ENCODE measurements at regions not wholly inside any gene's neighbourhood (a gene's known extent, or its start where the extent isn't known, plus 50 kb on each side); places are given as distances from the start of the nearest gene placed in this dataset.

DNA sequence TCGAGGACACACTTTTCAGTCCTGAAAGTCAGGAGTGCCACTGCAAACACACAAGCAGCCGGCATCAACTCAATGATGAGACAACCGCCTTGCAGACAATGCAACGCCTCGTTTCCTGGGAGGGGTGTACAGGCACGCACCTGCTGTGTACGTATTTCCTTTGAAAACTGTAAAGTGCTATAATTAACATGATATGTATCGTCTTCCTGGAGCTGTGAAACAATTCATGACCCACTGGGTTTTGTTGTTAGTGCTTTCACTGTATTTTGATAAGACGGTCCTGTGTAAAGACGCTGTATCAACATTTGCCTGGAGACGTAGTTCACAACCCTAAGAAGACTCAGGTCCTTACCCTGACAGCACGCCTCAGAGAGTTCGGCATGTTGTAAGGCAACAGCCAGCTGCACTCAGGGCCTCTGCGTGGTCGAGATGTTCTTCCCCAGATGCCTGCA is 105.7 kb upstream of the ANO1 start:
- no peaks in the 10 kb centered on the region for H3K9me3 ChIP-seq (ENCODE audit: insufficient read depth in 2 of 2, low read depth in 1 of 2, low read length in 1 of 2)
- H4K91ac ChIP-seq (replicated peaks; ENCODE audit: insufficient read length, low read length): no peak overlapping the region
- ChIA-PET POLR2A (ENCODE audit: partially characterized antibody) (no interaction called here), CTCF (ENCODE audit: partially characterized antibody) (interaction anchor here (0.8 kb wide), 1 partner anchor 96 kb away, joined by 3 read pairs; no protein-coding TSS in a partner anchor)
- H3K56ac ChIP-seq (replicated peaks; ENCODE audit: insufficient read length, low read depth, low read length): no peak overlapping the region
- H3K36me3 ChIP-seq (ENCODE audit: control insufficient read depth in 2 of 4, insufficient read depth in 4 of 4, low read length in 3 of 4): no peaks in the 10 kb centered on the region
- H2BK12ac ChIP-seq (ENCODE audit: low read depth, low read length): no peak overlapping the region
- H3K4me2 ChIP-seq (ENCODE audit: insufficient read depth in 1 of 2, low read depth in 2 of 2, low read length in 2 of 2): no peak overlapping the region
- H3K4me1 ChIP-seq (replicated peaks in 1 of 4; ENCODE audit: control insufficient read depth in 3 of 4, insufficient read depth in 4 of 4, low read length in 3 of 4): peaks cover 0 to 2% (median 0%) of the 10 kb centered on the region in 4 experiments; a peak in 2 of 7 replicates
- H4K20me1 ChIP-seq (replicated peaks in 1 of 2; ENCODE audit: control insufficient read depth in 1 of 2, insufficient read depth in 2 of 2, low read length in 2 of 2): no peaks in the 10 kb centered on the region
- H4K8ac ChIP-seq (ENCODE audit: extremely low read depth, insufficient read depth, low read length): no peak overlapping the region
- no peak overlapping the region for H3K4ac ChIP-seq (replicated peaks; ENCODE audit: insufficient read length, low read depth, low read length)
- H2AFZ ChIP-seq (ENCODE audit: low read length): no peak overlapping the region
- no peak overlapping the region for H3K18ac ChIP-seq (ENCODE audit: extremely low read depth, low read length)
- no peak overlapping the region for H3K4me3 ChIP-seq (ENCODE audit: extremely low read depth in 1 of 4, insufficient read depth in 2 of 4, low read depth in 3 of 4, low read length in 4 of 4)
- FAIRE-seq (no peak), DNase-seq (ENCODE audit: low read depth in 1 of 2, low spot score in 2 of 2) (no peak)
- no peak overlapping the region for H3K27ac ChIP-seq (ENCODE audit: low read depth, low read length)
- H3K27me3 ChIP-seq (replicated peaks in 1 of 4; ENCODE audit: control insufficient read depth in 3 of 4, extremely low read depth in 1 of 4, insufficient read depth in 3 of 4, low read length in 3 of 4): peaks cover 0 to 3% (median 0%) of the 10 kb centered on the region in 4 experiments; a peak in 1 of 7 replicates
- no peak overlapping the region for H4K5ac ChIP-seq (ENCODE audit: insufficient read length, low read depth, low read length)
- H2BK5ac ChIP-seq (ENCODE audit: low read depth, low read length): no peak overlapping the region
- no peaks in the 10 kb centered on the region for H3K79me2 ChIP-seq (ENCODE audit: control insufficient read depth in 1 of 2, insufficient read depth in 2 of 2, low read length in 2 of 2)
- no peak overlapping the region for H2BK20ac ChIP-seq (ENCODE audit: low read length)
- no peak overlapping the region for H2BK120ac ChIP-seq (replicated peaks; ENCODE audit: low read depth, low read length)
- H3K23ac ChIP-seq (ENCODE audit: insufficient read length): no peak overlapping the region
- 90% methylated on average over 15 of the region's 15 CpGs; no CpG with 5 or more reads in 1 of the 2 experiments for WGBS, 2 experiments (ENCODE audit: extremely low coverage in 1 of 2, insufficient coverage in 1 of 2, insufficient read length in 1 of 2, insufficient replicate concordance in 2 of 2, low coverage in 1 of 2, low lambda C conversion rate in 2 of 2, missing lambda C conversion rate in 1 of 2)
- no peak overlapping the region for H3K9ac ChIP-seq (replicated peaks in 1 of 4; ENCODE audit: extremely low read depth in 1 of 4, low read depth in 3 of 4, low read length in 3 of 4)
- H2AK5ac ChIP-seq (ENCODE audit: low read depth, low read length): no peak overlapping the region
- H2BK15ac ChIP-seq (ENCODE audit: low read length): no peak overlapping the region
- no peaks in the 10 kb centered on the region for H3K79me1 ChIP-seq (ENCODE audit: low read depth, low read length)
- H3K23me2 ChIP-seq (ENCODE audit: low read depth, low read length): no peaks in the 10 kb centered on the region
- H3K14ac ChIP-seq (ENCODE audit: insufficient read length): no peak overlapping the region
- TF ChIP-seq GABPA (IDR thresholded peaks at IDR 0.05; ENCODE audit: borderline replicate concordance, insufficient read depth, low read length): no peak
- no peak for TF ChIP-seq SIRT6 (IDR thresholded peaks at IDR 0.05; ENCODE audit: low read length)
- TF ChIP-seq TAF7 (optimal IDR thresholded peaks at IDR 0.05; ENCODE audit: borderline replicate concordance, low read depth, low read length): no peak
- TF ChIP-seq SIN3A (conservative IDR thresholded peaks at IDR 0.05 in 1 of 2, IDR thresholded peaks at IDR 0.05 in 1 of 2; ENCODE audit: low read depth in 1 of 2, low read length in 2 of 2): no peak
- TF ChIP-seq CEBPB (IDR thresholded peaks at IDR 0.05; ENCODE audit: low read depth, low read length): no peak
- TF ChIP-seq HDAC2 (IDR thresholded peaks at IDR 0.05; ENCODE audit: borderline replicate concordance in 1 of 2, low read depth in 2 of 2, low read length in 2 of 2): no peak
- TF ChIP-seq BRCA1 (IDR thresholded peaks at IDR 0.05; ENCODE audit: low read depth, low read length): no peak
